ENCODE measurements at regions not wholly inside any gene's neighbourhood (a gene's known extent, or its start where the extent isn't known, plus 50 kb on each side); places are given as distances from the start of the nearest gene placed in this dataset.

- Mint-ChIP-seq H3K4me1 (no peaks in the 10 kb centered on the region), H3K27me3 (ENCODE audit: low read depth in 3 of 3) (peaks cover 0 to 6% (median 3%) of the 10 kb centered on the region in 3 donors), H3K36me3 (no peaks in the 10 kb centered on the region), H3K9me3 (peaks cover 0 to 3% (median 0%) of the 10 kb centered on the region in 6 donors), H3K4me3 (no peak overlapping the region), H3K27ac (no peak overlapping the region)
- no peak for DNase-seq
Observed at GRCh38 chrX:16511796-16512776, 137.9 kb upstream of the S100G start.

GRCh38 chrX:16516232-16516876 is 133.6 kb upstream of the S100G start:
- DNase-seq: no peak
- Mint-ChIP-seq H3K36me3 (peaks cover 0 to 4% (median 0%) of the 10 kb centered on the region in 3 donors), H3K4me3 (no peak overlapping the region), H3K27ac (no peak overlapping the region), H3K27me3 (ENCODE audit: low read depth in 3 of 3) (peaks cover 0 to 14% (median 3%) of the 10 kb centered on the region in 3 donors), H3K9me3 (peaks cover 0 to 3% (median 0%) of the 10 kb centered on the region in 6 donors), H3K4me1 (no peaks in the 10 kb centered on the region)

- Mint-ChIP-seq H3K4me3 (no peak overlapping the region), H3K27me3 (ENCODE audit: low read depth in 3 of 3) (peaks cover 0 to 14% (median 0%) of the 10 kb centered on the region in 3 donors), H3K36me3 (peaks cover 0 to 4% (median 0%) of the 10 kb centered on the region in 3 donors), H3K4me1 (no peaks in the 10 kb centered on the region), H3K9me3 (peaks cover 0 to 2% (median 0%) of the 10 kb centered on the region in 6 donors), H3K27ac (no peak overlapping the region)
- DNase-seq: no peak
Observed at GRCh38 chrX:16517039-16517605, 132.8 kb upstream of the S100G start.

GRCh38 chrX:16518131-16518530 is 131.8 kb upstream of the S100G start:
- Mint-ChIP-seq H3K36me3 (peaks cover 0 to 4% (median 0%) of the 10 kb centered on the region in 3 donors), H3K4me3 (no peak overlapping the region), H3K27ac (no peak overlapping the region), H3K9me3 (peaks cover 0 to 2% (median 0%) of the 10 kb centered on the region in 6 donors), H3K27me3 (ENCODE audit: low read depth in 3 of 3) (peaks cover 0 to 14% (median 0%) of the 10 kb centered on the region in 3 donors), H3K4me1 (no peaks in the 10 kb centered on the region)
- no peak for DNase-seq

GRCh38 chrX:16524316-16524715 is 125.6 kb upstream of the S100G start:
- Mint-ChIP-seq H3K4me3 (no peak overlapping the region), H3K27me3 (ENCODE audit: low read depth in 3 of 3) (peaks cover 2 to 13% (median 4%) of the 10 kb centered on the region in 3 donors), H3K27ac (no peak overlapping the region), H3K36me3 (peaks cover 0 to under 1% (median 0%) of the 10 kb centered on the region in 3 donors), H3K9me3 (peaks cover 0 to 2% (median 0%) of the 10 kb centered on the region in 6 donors), H3K4me1 (peaks cover 6 to 8% of the 10 kb centered on the region in 2 donors)
- DNase-seq: no peak

GRCh38 chrX:16526003-16526402 is 124.0 kb upstream of the S100G start:
- Mint-ChIP-seq H3K9me3 (peaks cover 0 to 1% (median 0%) of the 10 kb centered on the region in 6 donors), H3K27me3 (ENCODE audit: low read depth in 3 of 3) (peaks cover 2 to 11% (median 4%) of the 10 kb centered on the region in 3 donors), H3K27ac (no peak overlapping the region), H3K36me3 (no peaks in the 10 kb centered on the region), H3K4me1 (peaks cover 6 to 8% of the 10 kb centered on the region in 2 donors), H3K4me3 (no peak overlapping the region)
- no peak for DNase-seq

GRCh38 chrX:16528620-16529019 is 121.3 kb upstream of the S100G start:
- H3K27ac Mint-ChIP-seq: no peak overlapping the region
- H3K36me3 Mint-ChIP-seq: no peaks in the 10 kb centered on the region
- H3K27me3 Mint-ChIP-seq (ENCODE audit: low read depth in 3 of 3): peaks cover 2 to 11% (median 4%) of the 10 kb centered on the region in 3 donors
- no peak overlapping the region for H3K4me3 Mint-ChIP-seq
- DNase-seq: no peak
- peaks cover 6 to 8% of the 10 kb centered on the region in 2 donors for H3K4me1 Mint-ChIP-seq
- peaks cover 0 to 1% (median 0%) of the 10 kb centered on the region in 6 donors for H3K9me3 Mint-ChIP-seq

Measured in immature natural killer cell (primary cell).